ENCODE measurements at regions not wholly inside any gene's neighbourhood (a gene's known extent, or its start where the extent isn't known, plus 50 kb on each side); places are given as distances from the start of the nearest gene placed in this dataset.

- TF ChIP-seq CTCF (conservative IDR thresholded peaks at IDR 0.05; ENCODE audit: low read depth, low read length) (no peak), BHLHE40 (IDR thresholded peaks at IDR 0.05; ENCODE audit: low read depth, low read length) (no peak), POLR2A (IDR thresholded peaks at IDR 0.05; ENCODE audit: low read depth, low read length) (no peak), RCOR1 (IDR thresholded peaks at IDR 0.05; ENCODE audit: insufficient replicate concordance, low read length) (no peak), CEBPB (IDR thresholded peaks at IDR 0.05; ENCODE audit: low read depth, low read length) (no peak), RFX5 (IDR thresholded peaks at IDR 0.05; ENCODE audit: low read depth, low read length) (no peak), RAD21 (IDR thresholded peaks at IDR 0.05; ENCODE audit: low read length) (no peak), MAZ (IDR thresholded peaks at IDR 0.05; ENCODE audit: borderline replicate concordance, low read depth, low read length) (no peak), USF2 (IDR thresholded peaks at IDR 0.05; ENCODE audit: low read depth, low read length) (no peak), FOS (IDR thresholded peaks at IDR 0.05; ENCODE audit: low read depth, low read length) (no peak), SMC3 (IDR thresholded peaks at IDR 0.05; ENCODE audit: low read depth, low read length) (no peak), CHD1 (IDR thresholded peaks at IDR 0.05; ENCODE audit: low read depth, low read length) (no peak), MXI1 (IDR thresholded peaks at IDR 0.05; ENCODE audit: borderline replicate concordance, low read depth, low read length) (no peak), ELK1 (IDR thresholded peaks at IDR 0.05; ENCODE audit: borderline replicate concordance, low read depth, low read length) (no peak)
Measured at GRCh38 chr12:46499226-46499625, 126.7 kb upstream of the SLC38A2 start.

Data from IMR-90 (cell line).